ENCODE measurements at regions not wholly inside any gene's neighbourhood (a gene's known extent, or its start where the extent isn't known, plus 50 kb on each side); places are given as distances from the start of the nearest gene placed in this dataset.
"Not testable (repeated sequence)": the region's sequence is repeated elsewhere in the genome, so short reads cannot be mapped to it uniquely, and the experiment has no call there.

- no peak for TF ChIP-seq CTCF (IDR thresholded peaks at IDR 0.05; ENCODE audit: partially characterized antibody, unreplicated experiment)
- Mint-ChIP-seq H3K4me1 (ENCODE audit: low read depth, unreplicated experiment) (peaks cover 7% of the 10 kb centered on the region), H3K27ac (ENCODE audit: unreplicated experiment) (no peak overlapping the region), H3K4me3 (ENCODE audit: unreplicated experiment) (no peak overlapping the region), H3K9me3 (ENCODE audit: unreplicated experiment) (no peaks in the 10 kb centered on the region), H3K27me3 (ENCODE audit: unreplicated experiment) (no peaks in the 10 kb centered on the region), H3K36me3 (ENCODE audit: unreplicated experiment) (no peaks in the 10 kb centered on the region)
- no peak for DNase-seq
Observed at GRCh38 chr18:43830303-43830702, 553.0 kb upstream of the SYT4 start.

- Mint-ChIP-seq H3K27me3 (ENCODE audit: unreplicated experiment) (no peaks in the 10 kb centered on the region), H3K4me3 (ENCODE audit: unreplicated experiment) (no peak overlapping the region), H3K27ac (ENCODE audit: unreplicated experiment) (no peak overlapping the region), H3K36me3 (ENCODE audit: unreplicated experiment) (no peaks in the 10 kb centered on the region), H3K4me1 (ENCODE audit: low read depth, unreplicated experiment) (peaks cover 7% of the 10 kb centered on the region), H3K9me3 (ENCODE audit: unreplicated experiment) (no peaks in the 10 kb centered on the region)
- no peak for TF ChIP-seq CTCF (IDR thresholded peaks at IDR 0.05; ENCODE audit: partially characterized antibody, unreplicated experiment)
- DNase-seq: no peak
Observed at GRCh38 chr18:43830947-43831346, 553.7 kb upstream of the SYT4 start.

GRCh38 chr18:43846299-43846698 is 569.0 kb upstream of the SYT4 start:
- Mint-ChIP-seq H3K27me3 (ENCODE audit: unreplicated experiment) (no peaks in the 10 kb centered on the region), H3K4me3 (ENCODE audit: unreplicated experiment) (no peak overlapping the region), H3K4me1 (ENCODE audit: low read depth, unreplicated experiment) (no peaks in the 10 kb centered on the region), H3K27ac (ENCODE audit: unreplicated experiment) (no peak overlapping the region), H3K36me3 (ENCODE audit: unreplicated experiment) (no peaks in the 10 kb centered on the region), H3K9me3 (ENCODE audit: unreplicated experiment) (peaks cover 2% of the 10 kb centered on the region)
- TF ChIP-seq CTCF (IDR thresholded peaks at IDR 0.05; ENCODE audit: partially characterized antibody, unreplicated experiment): no peak
- DNase-seq: no peak

- Mint-ChIP-seq H3K4me3 (ENCODE audit: unreplicated experiment) (no peak overlapping the region), H3K9me3 (ENCODE audit: unreplicated experiment) (peaks cover 2% of the 10 kb centered on the region), H3K4me1 (ENCODE audit: low read depth, unreplicated experiment) (no peaks in the 10 kb centered on the region), H3K27ac (ENCODE audit: unreplicated experiment) (no peak overlapping the region), H3K36me3 (ENCODE audit: unreplicated experiment) (no peaks in the 10 kb centered on the region), H3K27me3 (ENCODE audit: unreplicated experiment) (no peaks in the 10 kb centered on the region)
- TF ChIP-seq CTCF (IDR thresholded peaks at IDR 0.05; ENCODE audit: partially characterized antibody, unreplicated experiment): no peak
- no peak for DNase-seq
Observed at GRCh38 chr18:43847164-43848091, 570.1 kb upstream of the SYT4 start.

GRCh38 chr18:43849831-43850230 is 572.5 kb upstream of the SYT4 start:
- not testable (repeated sequence) for DNase-seq; H3K36me3 Mint-ChIP-seq (ENCODE audit: unreplicated experiment); H3K27me3 Mint-ChIP-seq (ENCODE audit: unreplicated experiment); H3K27ac Mint-ChIP-seq (ENCODE audit: unreplicated experiment); H3K4me1 Mint-ChIP-seq (ENCODE audit: low read depth, unreplicated experiment); H3K9me3 Mint-ChIP-seq (ENCODE audit: unreplicated experiment); H3K4me3 Mint-ChIP-seq (ENCODE audit: unreplicated experiment)

Data from glutamatergic neuron (in vitro differentiated cells).